ENCODE measurements at regions not wholly inside any gene's neighbourhood (a gene's known extent, or its start where the extent isn't known, plus 50 kb on each side); places are given as distances from the start of the nearest gene placed in this dataset.

- DNase-seq: no peak
- intact Hi-C loops (cut with DNase I): no loop called here
- Histone ChIP-seq H3K4me3 (no peak overlapping the region), H3K36me3 (ENCODE audit: insufficient read depth in 1 of 2, low read depth in 1 of 2) (no peaks in the 10 kb centered on the region), H3K9me3 (no peaks in the 10 kb centered on the region), H3K4me1 (no peaks in the 10 kb centered on the region), H3K27ac (no peak overlapping the region), H3K27me3 (ENCODE audit: insufficient read depth in 3 of 3, low read length in 2 of 3) (no peaks in the 10 kb centered on the region)
- no peak for ATAC-seq
- TF ChIP-seq CTCF (IDR thresholded peaks at IDR 0.05): no peak
- 94 to 96% (median 96%) methylated on average over 15 of the region's 15 CpGs for WGBS, 3 donors
Observed at GRCh38 chr2:120995656-120996190, 260.1 kb downstream of the GLI2 start.

GRCh38 chr2:120999377-121000097 lies 263.9 kb downstream of the GLI2 start:
- TF ChIP-seq CTCF (IDR thresholded peaks at IDR 0.05): no peak
- Histone ChIP-seq H3K27me3 (ENCODE audit: insufficient read depth in 3 of 3, low read length in 2 of 3) (no peaks in the 10 kb centered on the region), H3K4me3 (no peak overlapping the region), H3K36me3 (ENCODE audit: insufficient read depth in 1 of 2, low read depth in 1 of 2) (no peaks in the 10 kb centered on the region), H3K4me1 (no peaks in the 10 kb centered on the region), H3K27ac (no peak overlapping the region), H3K9me3 (no peaks in the 10 kb centered on the region)
- DNase-seq: no peak
- intact Hi-C loops (cut with DNase I): no loop called here
- ATAC-seq: no peak
- WGBS, 3 donors: 76 to 83% (median 80%) methylated on average over 6 of the region's 6 CpGs

- Histone ChIP-seq H3K9me3 (no peaks in the 10 kb centered on the region), H3K4me3 (no peak overlapping the region), H3K27me3 (ENCODE audit: insufficient read depth in 3 of 3, low read length in 2 of 3) (no peaks in the 10 kb centered on the region), H3K4me1 (no peaks in the 10 kb centered on the region), H3K36me3 (ENCODE audit: insufficient read depth in 1 of 2, low read depth in 1 of 2) (no peaks in the 10 kb centered on the region), H3K27ac (no peak overlapping the region)
- WGBS, 3 donors: 89 to 91% (median 90%) methylated on average over 3 of the region's 3 CpGs
- ATAC-seq: no peak
- no peak for DNase-seq
- intact Hi-C loops (cut with DNase I): no loop called here
- no peak for TF ChIP-seq CTCF (IDR thresholded peaks at IDR 0.05)
Observed at GRCh38 chr2:121000804-121001203, 265.1 kb downstream of the GLI2 start.

- DNase-seq (no peak), ATAC-seq (no peak)
- no peak overlapping the region for H3K27ac ChIP-seq
- no peaks in the 10 kb centered on the region for H3K27me3 ChIP-seq (ENCODE audit: insufficient read depth in 3 of 3, low read length in 2 of 3)
- no peaks in the 10 kb centered on the region for H3K9me3 ChIP-seq
- no peaks in the 10 kb centered on the region for H3K4me1 ChIP-seq
- H3K4me3 ChIP-seq: no peak overlapping the region
- H3K36me3 ChIP-seq (ENCODE audit: insufficient read depth in 1 of 2, low read depth in 1 of 2): no peaks in the 10 kb centered on the region
- no peak for TF ChIP-seq CTCF (IDR thresholded peaks at IDR 0.05)
- intact Hi-C loops (cut with DNase I): no loop called here
Observed at GRCh38 chr2:121001641-121002040, 266.0 kb downstream of the GLI2 start.

- intact Hi-C loops (cut with DNase I): no loop called here
- Histone ChIP-seq H3K4me1 (no peaks in the 10 kb centered on the region), H3K4me3 (no peak overlapping the region), H3K9me3 (no peaks in the 10 kb centered on the region), H3K36me3 (ENCODE audit: insufficient read depth in 1 of 2, low read depth in 1 of 2) (no peaks in the 10 kb centered on the region), H3K27me3 (ENCODE audit: insufficient read depth in 3 of 3, low read length in 2 of 3) (no peaks in the 10 kb centered on the region), H3K27ac (no peak overlapping the region)
- TF ChIP-seq CTCF (IDR thresholded peaks at IDR 0.05): no peak
- DNase-seq (no peak), ATAC-seq (no peak)
- WGBS, 3 donors: 0% methylated on average over 1 of the region's 1 CpG
Observed at GRCh38 chr2:121002597-121002996, 266.9 kb downstream of the GLI2 start.

All from psoas muscle (tissue), 7 donors.